H1 (cell line): ENCODE measurements at regions not wholly inside any gene's neighbourhood (a gene's known extent, or its start where the extent isn't known, plus 50 kb on each side); places are given as distances from the start of the nearest gene placed in this dataset.

Source experiments
- ASH2L ChIP-seq: fragments of 200-600, 300-600 bp; sonication (generic); IDR thresholded peaks from one replicate; pipeline ENCODE4 v1.7.1; 2017; ENCODE audit warnings: low read length
- CBX5 ChIP-seq: fragments of 300-800, 300-1000 bp; sonication (generic); IDR thresholded peaks from 2 replicates; pipeline ENCODE4 v1.7.1; 2016; ENCODE audit warnings: antibody characterized with exemption, low read length, low read depth
- E2F6 ChIP-seq: IDR thresholded peaks from 2 replicates; pipeline ENCODE4 v1.6.1; 2012; ENCODE audit warnings: inconsistent platforms
- EP300 ChIP-seq, 2 experiments: IDR thresholded peaks; 1 replicate in 1 of 2; 2 replicates in 1 of 2; pipeline ENCODE4 v1.6.1; 2011 to 2012; ENCODE audit warnings: low read depth in 2 of 2, low read length in 2 of 2, mild to moderate bottlenecking in 2 of 2, borderline replicate concordance in 1 of 2, inconsistent platforms in 1 of 2, moderate library complexity in 1 of 2
- EZH2 ChIP-seq: fragments of 200-600 bp; sonication (generic); IDR thresholded peaks from 2 replicates; pipeline ENCODE4 v1.7.1; 2012; ENCODE audit warnings: low read depth, mild to moderate bottlenecking, moderate library complexity, low read length, inconsistent platforms; ENCODE audit not compliant: severe bottlenecking
- HDAC2 ChIP-seq, 2 experiments: fragments of 300-600 bp in 1 of 2; sonication (generic) in 1 of 2; IDR thresholded peaks; 2 replicates each; pipeline ENCODE4 v1.6.1; 2011 to 2012; ENCODE audit warnings: low read depth in 2 of 2, low read length in 2 of 2, mild to moderate bottlenecking in 2 of 2, moderate library complexity in 2 of 2, borderline replicate concordance in 1 of 2, inconsistent platforms in 1 of 2
- JUND ChIP-seq: IDR thresholded peaks from 2 replicates; pipeline ENCODE4 v1.6.1; 2011; ENCODE audit warnings: mild to moderate bottlenecking, improper control_type of control experiment, low read length
- KDM4A ChIP-seq: IDR thresholded peaks from one replicate; pipeline ENCODE4 v1.7.1; 2012; ENCODE audit warnings: low read depth, mild to moderate bottlenecking, moderate library complexity, low read length, inconsistent platforms; ENCODE audit not compliant: severe bottlenecking
- NANOG ChIP-seq: IDR thresholded peaks from 2 replicates; pipeline ENCODE4 v1.6.1; 2011; ENCODE audit warnings: low read length, low read depth, mild to moderate bottlenecking, inconsistent platforms; ENCODE audit not compliant: insufficient read depth, poor library complexity, severe bottlenecking
- SIN3A ChIP-seq, 2 experiments: IDR thresholded peaks in 1 of 2; conservative IDR thresholded peaks in 1 of 2; 2 replicates each; pipeline ENCODE4 v1.6.1; 2011 to 2012; ENCODE audit warnings: low read length in 2 of 2, improper control_type of control experiment in 1 of 2, low read depth in 1 of 2, mild to moderate bottlenecking in 1 of 2
- SP4 ChIP-seq: IDR thresholded peaks from 2 replicates; pipeline ENCODE4 v1.6.1; 2012; ENCODE audit warnings: low read length, inconsistent platforms
- TCF12 ChIP-seq: IDR thresholded peaks from 2 replicates; pipeline ENCODE4 v1.6.1; 2011; ENCODE audit warnings: low read depth, mild to moderate bottlenecking, low read length

GRCh38 chr3:159257954-159258353, 456.1 kb downstream of the MFSD1 start (continued):
- no peak for TF ChIP-seq EP300 (IDR thresholded peaks at IDR 0.05; ENCODE audit: borderline replicate concordance in 1 of 2, low read depth in 2 of 2, low read length in 2 of 2)
- no peak for TF ChIP-seq EZH2
- TF ChIP-seq JUND = no peak
- TF ChIP-seq NANOG = no peak
- TF ChIP-seq HDAC2 (IDR thresholded peaks at IDR 0.05; ENCODE audit: borderline replicate concordance in 1 of 2, low read depth in 2 of 2, low read length in 2 of 2) = no peak
- no peak for TF ChIP-seq SIN3A (conservative IDR thresholded peaks at IDR 0.05 in 1 of 2, IDR thresholded peaks at IDR 0.05 in 1 of 2; ENCODE audit: low read depth in 1 of 2, low read length in 2 of 2)
- TF ChIP-seq E2F6 = no peak
- no peak for TF ChIP-seq KDM4A
- TF ChIP-seq SP4 = no peak
- TF ChIP-seq CBX5 = no peak
- no peak for TF ChIP-seq TCF12
- TF ChIP-seq ASH2L = no peak
